Breast epithelium (tissue), 4 donors: ENCODE measurements at regions not wholly inside any gene's neighbourhood (a gene's known extent, or its start where the extent isn't known, plus 50 kb on each side); places are given as distances from the start of the nearest gene placed in this dataset.

Experiments used
- DNase-seq, 2 donors: peaks; one replicate each; pipeline ENCODE4 v3.0.0-alpha.2; 2019; ENCODE audit warnings: low spot score in 2 of 2
- H3K27ac ChIP-seq, 2 donors: fragments of 200-600 bp; sonication (generic) in 1 of 2; one replicate each; pipeline ENCODE4 v1.5.1; 2016 to 2019; ENCODE audit warnings: mild to moderate bottlenecking in 1 of 2
- H3K27me3 ChIP-seq, 2 donors: fragments of 200-600 bp; sonication (generic) in 1 of 2; one replicate each; pipeline versions ENCODE4 v1.5.1 to v1.6.0; 2017 to 2019; ENCODE audit warnings: control low read depth in 1 of 2, mild to moderate bottlenecking in 1 of 2
- H3K36me3 ChIP-seq: fragments of 200-600 bp; one replicate; pipeline ENCODE4 v1.5.1; 2019
- H3K4me1 ChIP-seq, 2 donors: fragments of 200-600 bp; sonication (generic); one replicate each; pipeline ENCODE4 v1.5.1; 2016 to 2019; ENCODE audit warnings: control low read depth in 1 of 2
- H3K4me3 ChIP-seq, 3 donors: fragments of 200-600 bp; sonication (generic); 1 replicate in 2 of 3; 2 replicates in 1 of 3; pipeline ENCODE4 v1.5.1; 2016 to 2019; ENCODE audit warnings: mild to moderate bottlenecking in 3 of 3, moderate library complexity in 2 of 3
- H3K9me3 ChIP-seq, 2 donors: fragments of 200-600 bp; sonication (generic) in 1 of 2; one replicate each; pipeline ENCODE4 v1.5.1; 2016 to 2019; ENCODE audit warnings: control low read depth in 1 of 2
- CTCF ChIP-seq, 3 donors: fragments of 450-650 bp; IDR thresholded peaks; one replicate each; pipeline ENCODE4 v1.5.1; 2016 to 2017; ENCODE audit warnings: antibody characterized with exemption in 3 of 3, mild to moderate bottlenecking in 3 of 3, moderate library complexity in 3 of 3
- POLR2A ChIP-seq: fragments of 450-650 bp; IDR thresholded peaks from one replicate; pipeline ENCODE4 v1.6.1; 2016; ENCODE audit warnings: antibody characterized with exemption, mild to moderate bottlenecking, moderate library complexity
- POLR2AphosphoS5 ChIP-seq, 3 donors: sonication (generic); formaldehyde crosslinking; IDR thresholded peaks; one replicate each; pipeline ENCODE4 v1.6.1; 2017; ENCODE audit warnings: antibody characterized with exemption in 3 of 3
- intact Hi-C: fragments of 100-400 bp; cut with DNase I; formaldehyde crosslinking; loops from one replicate; pipeline ENCODE4 v1.15.1; 2023; ENCODE audit warnings: low total_unique reads

GRCh38 chr1:185561629-185562028, 172.6 kb upstream of the HMCN1 start:
- no peaks in the 10 kb centered on the region for H3K4me1 ChIP-seq
- no peak for TF ChIP-seq CTCF (IDR thresholded peaks at IDR 0.05)
- TF ChIP-seq POLR2A, result no peak
- no peak for TF ChIP-seq POLR2AphosphoS5 (IDR thresholded peaks at IDR 0.05)
- no peak overlapping the region for H3K27ac ChIP-seq
- no peaks in the 10 kb centered on the region for H3K9me3 ChIP-seq
- H3K4me3 ChIP-seq, result no peak overlapping the region
- no peak for DNase-seq
- no peaks in the 10 kb centered on the region for H3K27me3 ChIP-seq
- no peaks in the 10 kb centered on the region for H3K36me3 ChIP-seq
- intact Hi-C loops, result no loop called here

GRCh38 chr1:185560760-185561159, 173.4 kb upstream of the HMCN1 start:
- Histone ChIP-seq H3K9me3 (no peaks in the 10 kb centered on the region), H3K36me3 (no peaks in the 10 kb centered on the region), H3K27me3 (no peaks in the 10 kb centered on the region), H3K4me3 (no peak overlapping the region), H3K4me1 (no peaks in the 10 kb centered on the region), H3K27ac (no peak overlapping the region)
- TF ChIP-seq POLR2AphosphoS5 (IDR thresholded peaks at IDR 0.05) (no peak), POLR2A (no peak), CTCF (IDR thresholded peaks at IDR 0.05) (no peak)
- intact Hi-C loops, result no loop called here
- no peak for DNase-seq

- no peaks in the 10 kb centered on the region for H3K4me1 ChIP-seq
- no peaks in the 10 kb centered on the region for H3K9me3 ChIP-seq
- peak in 1 of 3 donors; percentile 22 for TF ChIP-seq CTCF (IDR thresholded peaks at IDR 0.05)
- no peak for TF ChIP-seq POLR2A
- no peak for DNase-seq
- H3K4me3 ChIP-seq, result no peak overlapping the region
- no peaks in the 10 kb centered on the region for H3K27me3 ChIP-seq
- intact Hi-C loops, result no loop called here
- H3K36me3 ChIP-seq, result no peaks in the 10 kb centered on the region
- no peak overlapping the region for H3K27ac ChIP-seq
Measured at GRCh38 chr1:185559684-185560331, 174.4 kb upstream of the HMCN1 start.

GRCh38 chr1:185559151-185559550, 175.0 kb upstream of the HMCN1 start:
- intact Hi-C loops, result no loop called here
- Histone ChIP-seq H3K4me1 (no peaks in the 10 kb centered on the region), H3K27me3 (no peaks in the 10 kb centered on the region), H3K27ac (no peak overlapping the region), H3K4me3 (no peak overlapping the region), H3K9me3 (no peaks in the 10 kb centered on the region), H3K36me3 (no peaks in the 10 kb centered on the region)
- no peak for TF ChIP-seq POLR2A
- no peak for TF ChIP-seq POLR2AphosphoS5 (IDR thresholded peaks at IDR 0.05)
- no peak for TF ChIP-seq CTCF (IDR thresholded peaks at IDR 0.05)
- no peak for DNase-seq

GRCh38 chr1:185556561-185556960, 177.6 kb upstream of the HMCN1 start:
- Histone ChIP-seq H3K9me3 (no peaks in the 10 kb centered on the region), H3K36me3 (no peaks in the 10 kb centered on the region), H3K27me3 (no peaks in the 10 kb centered on the region), H3K4me1 (no peaks in the 10 kb centered on the region), H3K27ac (no peak overlapping the region), H3K4me3 (no peak overlapping the region)
- DNase-seq, result no peak
- intact Hi-C loops, result no loop called here
- no peak for TF ChIP-seq POLR2A
- TF ChIP-seq POLR2AphosphoS5 (IDR thresholded peaks at IDR 0.05), result no peak
- TF ChIP-seq CTCF (IDR thresholded peaks at IDR 0.05), result no peak
